ENCODE measurements at regions not wholly inside any gene's neighbourhood (a gene's known extent, or its start where the extent isn't known, plus 50 kb on each side); places are given as distances from the start of the nearest gene placed in this dataset.

GRCh38 chr1:224496826-224497225, 62.2 kb upstream of the WDR26 start:
- Histone ChIP-seq H3K27ac (ENCODE audit: low read depth in 1 of 2, low read length in 2 of 2) (no peak overlapping the region), H3K4me1 (ENCODE audit: insufficient read depth, low read length) (peaks cover 14% of the 10 kb centered on the region), H3K9me3 (ENCODE audit: control insufficient read depth in 1 of 2, insufficient read depth in 1 of 2, low read length in 2 of 2) (no peaks in the 10 kb centered on the region), H3K4me3 (ENCODE audit: low read length) (no peak overlapping the region), H3K36me3 (ENCODE audit: insufficient read depth, low read length) (no peaks in the 10 kb centered on the region), H3K27me3 (ENCODE audit: control insufficient read depth in 1 of 2, insufficient read depth in 2 of 2, low read length in 2 of 2) (no peaks in the 10 kb centered on the region)
- CTCF ChIA-PET, result no interaction called here
- peaks cover 31% of the 10 kb centered on the region for H3K4me1 Mint-ChIP-seq (ENCODE audit: low read depth)
- H3K36me3 Mint-ChIP-seq (ENCODE audit: low read depth), result no peaks in the 10 kb centered on the region
- intact Hi-C loops (cut with DNase I, micrococcal nuclease), result no loop called here
- no peak overlapping the region for H3K4me3 Mint-ChIP-seq
- no peaks in the 10 kb centered on the region for H3K9me3 Mint-ChIP-seq
- no peak overlapping the region for H3K27ac Mint-ChIP-seq
- ATAC-seq (ENCODE audit: poor library complexity) (no peak), DNase-seq (no peak)
- TF ChIP-seq CTCF (IDR thresholded peaks at IDR 0.05), result no peak
- POLR2A ChIA-PET, result no interaction called here
- no peaks in the 10 kb centered on the region for H3K27me3 Mint-ChIP-seq

GRCh38 chr1:224497714-224498573, 63.3 kb upstream of the WDR26 start:
- no peaks in the 10 kb centered on the region for H3K36me3 Mint-ChIP-seq (ENCODE audit: low read depth)
- Histone ChIP-seq H3K4me3 (ENCODE audit: low read length) (no peak overlapping the region), H3K27ac (ENCODE audit: low read depth in 1 of 2, low read length in 2 of 2) (peak overlapping the region in 1 of 2 donors; percentile 35), H3K36me3 (ENCODE audit: insufficient read depth, low read length) (no peaks in the 10 kb centered on the region), H3K4me1 (ENCODE audit: insufficient read depth, low read length) (peaks cover 14% of the 10 kb centered on the region), H3K27me3 (ENCODE audit: control insufficient read depth in 1 of 2, insufficient read depth in 2 of 2, low read length in 2 of 2) (no peaks in the 10 kb centered on the region), H3K9me3 (ENCODE audit: control insufficient read depth in 1 of 2, insufficient read depth in 1 of 2, low read length in 2 of 2) (no peaks in the 10 kb centered on the region)
- TF ChIP-seq CTCF (IDR thresholded peaks at IDR 0.05), result no peak
- peak overlapping the region; percentile 11 for H3K27ac Mint-ChIP-seq
- ChIA-PET CTCF (interaction anchor here (1.3 kb wide), 1 partner anchor 16 kb away, joined by 4 read pairs; no protein-coding TSS in a partner anchor), POLR2A (interaction anchor here (1.1 kb wide), 1 partner anchor 15 kb away, joined by 4 read pairs; no protein-coding TSS in a partner anchor)
- no peaks in the 10 kb centered on the region for H3K27me3 Mint-ChIP-seq
- peak overlapping the region; percentile 18 for H3K4me3 Mint-ChIP-seq
- no peaks in the 10 kb centered on the region for H3K9me3 Mint-ChIP-seq
- ATAC-seq (ENCODE audit: poor library complexity) (peak; percentile 83), DNase-seq (peak in 12 of 14 experiments; percentile 5 to 62 (median 44))
- H3K4me1 Mint-ChIP-seq (ENCODE audit: low read depth), result peaks cover 37% of the 10 kb centered on the region
- intact Hi-C loops (cut with DNase I, micrococcal nuclease), result no loop called here

GRCh38 chr1:224498574-224499170, 64.1 kb upstream of the WDR26 start:
- no peaks in the 10 kb centered on the region for H3K9me3 ChIP-seq (ENCODE audit: control insufficient read depth in 1 of 2, insufficient read depth in 1 of 2, low read length in 2 of 2)
- intact Hi-C loops (cut with DNase I, micrococcal nuclease), result no loop called here
- no peak overlapping the region for H3K4me3 ChIP-seq (ENCODE audit: low read length)
- no peaks in the 10 kb centered on the region for H3K36me3 ChIP-seq (ENCODE audit: insufficient read depth, low read length)
- H3K9me3 Mint-ChIP-seq, result no peaks in the 10 kb centered on the region
- H3K4me1 Mint-ChIP-seq (ENCODE audit: low read depth), result peaks cover 43% of the 10 kb centered on the region
- TF ChIP-seq CTCF (IDR thresholded peaks at IDR 0.05), result no peak
- ChIA-PET CTCF (interaction anchor here (1.1 to 1.3 kb wide), 2 partner anchors 15 to 146 kb away, joined by 3 to 4 read pairs; no protein-coding TSS in a partner anchor), POLR2A (interaction anchor here (1.1 kb wide), 1 partner anchor 14 kb away, joined by 4 read pairs; no protein-coding TSS in a partner anchor)
- peaks cover 21% of the 10 kb centered on the region for H3K4me1 ChIP-seq (ENCODE audit: insufficient read depth, low read length)
- no peaks in the 10 kb centered on the region for H3K27me3 ChIP-seq (ENCODE audit: control insufficient read depth in 1 of 2, insufficient read depth in 2 of 2, low read length in 2 of 2)
- no peaks in the 10 kb centered on the region for H3K36me3 Mint-ChIP-seq (ENCODE audit: low read depth)
- ATAC-seq (ENCODE audit: poor library complexity) (no peak), DNase-seq (peak in 3 of 14 experiments; percentile 5 to 24 (median 21))
- peak overlapping the region in 1 of 2 donors; percentile 35 for H3K27ac ChIP-seq (ENCODE audit: low read depth in 1 of 2, low read length in 2 of 2)
- H3K27me3 Mint-ChIP-seq, result no peaks in the 10 kb centered on the region
- peak overlapping the region; percentile 11 for H3K27ac Mint-ChIP-seq
- peak overlapping the region; percentile 18 for H3K4me3 Mint-ChIP-seq
